GM12878 (cell line): ENCODE measurements at regions not wholly inside any gene's neighbourhood (a gene's known extent, or its start where the extent isn't known, plus 50 kb on each side); places are given as distances from the start of the nearest gene placed in this dataset.

Experiments used
- ATAC-seq: fragments of 200-7000 bp; cut with Tn5 transposase; 3 replicates; pipeline ENCODE4 v1.9.1; 2020; ENCODE audit warnings: mild to moderate bottlenecking, moderate library complexity
- BruUV-seq: library from RNA; stranded (reverse); fragments of 400-500 nt; replicated peaks from 2 replicates; lab custom pipeline; 2021; lab: Mats Ljungman, UMichigan
- CTCF ChIA-PET: fragments of 300-600 bp; sonication (Branson Sonifier 250); formaldehyde crosslinking; extraction: SDS; loops from one replicate; lab custom pipeline; 2021; ENCODE audit warnings: inconsistent platforms; lab: Yijun Ruan, JAX
- POLR2A ChIA-PET: fragments of 350-600 bp; formaldehyde crosslinking; extraction: SDS; loops from one replicate; lab custom pipeline; 2021; ENCODE audit warnings: inconsistent platforms; lab: Charles Lee
- RAD21 ChIA-PET: fragments of 300-600 bp; sonication (Branson Sonifier 250); formaldehyde crosslinking; loops from one replicate; lab custom pipeline; 2023; ENCODE audit warnings: antibody characterized with exemption; ENCODE audit not compliant: unreplicated experiment; lab: Charles Lee
- SMC1A ChIA-PET: fragments of 300-600 bp; sonication (Branson Sonifier 250); formaldehyde crosslinking; loops from one replicate; lab custom pipeline; 2023; ENCODE audit not compliant: unreplicated experiment, uncharacterized antibody; lab: Charles Lee
- DNase-seq: peaks from one replicate; pipeline ENCODE4 v3.0.0-alpha.2; 2011; ENCODE audit warnings: low read depth, low spot score
- FAIRE-seq: peaks from 3 replicates; lab custom pipeline; 2011; peaks lifted over from hg19 to GRCh38; lab: Jason Lieb, UNC
- H2AFZ ChIP-seq: 2 replicates; pipeline ENCODE4 v1.6.0; 2011; ENCODE audit warnings: low read depth, low read length, control low read depth; ENCODE audit not compliant: control insufficient read depth
- H3K27ac ChIP-seq: 2 replicates; pipeline ENCODE4 v1.5.1; 2011; ENCODE audit warnings: control low read depth; ENCODE audit not compliant: control insufficient read depth, insufficient read depth
- H3K27me3 ChIP-seq, 2 experiments: replicated peaks in 1 of 2; 2 replicates each; pipeline versions ENCODE4 v1.6.0 to v1.6.1; 2011; ENCODE audit warnings: low read length in 1 of 2; ENCODE audit not compliant: control insufficient read depth in 2 of 2, insufficient read depth in 2 of 2
- H3K36me3 ChIP-seq, 2 experiments: 2 replicates each; pipeline ENCODE4 v1.5.1; 2011; ENCODE audit warnings: low read length in 1 of 2; ENCODE audit not compliant: control insufficient read depth in 2 of 2, insufficient read depth in 2 of 2
- H3K4me1 ChIP-seq: 2 replicates; pipeline ENCODE4 v1.6.1; 2011; ENCODE audit warnings: mild to moderate bottlenecking, low read length, moderate library complexity, mixed read lengths; ENCODE audit not compliant: control insufficient read depth, insufficient read depth
- H3K4me2 ChIP-seq: 2 replicates; pipeline ENCODE4 v1.6.0; 2011; ENCODE audit warnings: control low read depth; ENCODE audit not compliant: control insufficient read depth, insufficient read depth
- H3K4me3 ChIP-seq: fragments of 200-600 bp; sonication (generic); 2 replicates; pipeline ENCODE4 v1.5.1; 2016
- H3K79me2 ChIP-seq: 2 replicates; pipeline ENCODE4 v1.6.0; 2011; ENCODE audit warnings: low read length; ENCODE audit not compliant: control insufficient read depth, insufficient read depth
- H3K9ac ChIP-seq: 2 replicates; pipeline ENCODE4 v1.8.0; 2011; ENCODE audit warnings: low read length, control low read depth, mixed read lengths; ENCODE audit not compliant: control insufficient read depth, insufficient read depth
- H3K9me3 ChIP-seq: replicated peaks from 3 replicates; pipeline ENCODE4 v1.5.1; 2011; ENCODE audit warnings: mild to moderate bottlenecking, low read length; ENCODE audit not compliant: control insufficient read depth, insufficient read depth
- H4K20me1 ChIP-seq: 2 replicates; pipeline ENCODE4 v1.6.0; 2011; ENCODE audit not compliant: control insufficient read depth, insufficient read depth
- CREB1 ChIP-seq: IDR thresholded peaks from 2 replicates; pipeline ENCODE4 v1.6.1; 2012; ENCODE audit warnings: low read depth, mild to moderate bottlenecking, inconsistent platforms
- MEF2A ChIP-seq: IDR thresholded peaks from 2 replicates; pipeline ENCODE4 v1.6.1; 2011; ENCODE audit warnings: low read depth, mild to moderate bottlenecking, low read length, moderate library complexity; ENCODE audit not compliant: insufficient read depth
- NR2C1 ChIP-seq: fragments of 450-650 bp; IDR thresholded peaks from 2 replicates; pipeline ENCODE4 v1.6.1; 2017; ENCODE audit warnings: antibody characterized with exemption, mild to moderate bottlenecking, moderate library complexity
- POLR2AphosphoS2 ChIP-seq: IDR thresholded peaks from 2 replicates; pipeline ENCODE4 v1.6.1; 2011; ENCODE audit warnings: low read depth, mild to moderate bottlenecking, low read length, improper control_type of control experiment, moderate library complexity
- POU2F2 ChIP-seq: IDR thresholded peaks from 3 replicates; pipeline ENCODE4 v1.6.1; 2011; ENCODE audit warnings: low read depth, mild to moderate bottlenecking, low read length, borderline replicate concordance
- SUZ12 ChIP-seq: fragments of 200-600 bp; sonication (generic); IDR thresholded peaks from one replicate; pipeline ENCODE4 v1.6.1; 2018; ENCODE audit warnings: antibody characterized with exemption, mild to moderate bottlenecking; ENCODE audit not compliant: unreplicated experiment
- TARDBP ChIP-seq: IDR thresholded peaks from 2 replicates; pipeline ENCODE4 v1.6.1; 2016; ENCODE audit warnings: borderline replicate concordance
- TCF12 ChIP-seq: IDR thresholded peaks from 2 replicates; pipeline ENCODE4 v1.6.1; 2011; ENCODE audit warnings: low read depth, mild to moderate bottlenecking, low read length
- YY1 ChIP-seq: IDR thresholded peaks from 2 replicates; pipeline ENCODE4 v1.6.1; 2011; ENCODE audit warnings: low read depth, mild to moderate bottlenecking, low read length
- ZNF217 ChIP-seq: fragments of 450-650 bp; IDR thresholded peaks from 2 replicates; pipeline ENCODE4 v1.6.1; 2017; ENCODE audit warnings: antibody characterized with exemption, mild to moderate bottlenecking
- ZNF24 ChIP-seq: fragments of 450-650 bp; IDR thresholded peaks from 2 replicates; pipeline ENCODE4 v1.6.1; 2017; ENCODE audit warnings: antibody characterized with exemption, mild to moderate bottlenecking
- WGBS: methylation state at CpG from one replicate; pipeline ENCODE4 v1.1.6; 2016; ENCODE audit warnings: low lambda C conversion rate; ENCODE audit not compliant: insufficient replicate concordance, insufficient coverage; ENCODE audit errors: missing lambda C conversion rate; 5-methylcytosine and 5-hydroxymethylcytosine counted together
- in situ Hi-C: fragments of 300-500 bp; cut with MboI; formaldehyde crosslinking; loops from 9 replicates; pipeline ENCODE4 v1.14.3; 2018; ENCODE audit warnings: mixed read lengths
- intact Hi-C: fragments of 100-400 bp; cut with micrococcal nuclease; formaldehyde crosslinking; loops from one replicate; pipeline ENCODE4 v1.14.2; 2022; ENCODE audit not compliant: unreplicated experiment
- TF ChIP-seq, protein P1 (sequence below): fragments of 450-650 bp; conservative IDR thresholded peaks from 2 replicates; pipeline ENCODE4 v1.6.1; 2017; ENCODE audit warnings: mild to moderate bottlenecking, moderate library complexity
- TF ChIP-seq, protein P2 (sequence below): fragments of 450-650 bp; IDR thresholded peaks from 2 replicates; pipeline ENCODE4 v1.6.1; 2014; ENCODE audit warnings: mild to moderate bottlenecking
- TF ChIP-seq, protein P3 (sequence below): IDR thresholded peaks from 2 replicates; pipeline ENCODE4 v1.6.1; 2012; ENCODE audit warnings: low read length, inconsistent platforms
- TF ChIP-seq, protein P4 (sequence below): fragments of 450-650 bp; IDR thresholded peaks from 2 replicates; pipeline ENCODE4 v1.6.1; 2017; ENCODE audit warnings: antibody characterized with exemption, mild to moderate bottlenecking, moderate library complexity
- TF ChIP-seq, protein P5 (sequence below): fragments of 450-650 bp; formaldehyde crosslinking; IDR thresholded peaks from 2 replicates; pipeline ENCODE4 v1.4.0; 2022; ENCODE audit warnings: mild to moderate bottlenecking, moderate library complexity

DNA sequence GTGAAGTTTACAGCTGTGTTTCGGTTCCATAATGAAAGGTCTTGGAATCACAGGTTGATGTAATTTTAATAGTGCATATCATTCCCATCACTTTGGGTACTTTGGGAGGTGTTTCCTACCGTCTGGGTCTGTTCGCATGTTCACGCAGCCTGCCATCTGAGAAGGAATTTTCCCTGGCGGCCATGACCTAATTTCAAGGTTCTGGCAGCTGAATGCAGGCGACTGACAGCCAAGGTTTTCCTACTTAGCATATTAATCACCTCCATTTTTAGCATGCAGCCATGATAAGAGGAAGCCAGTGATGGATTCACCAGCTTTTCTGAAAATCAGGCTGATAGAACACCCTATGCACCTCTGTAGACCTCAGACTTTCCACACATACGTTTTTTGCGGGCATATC lies 319.1 kb upstream of the TMEM229A start:
- SMC1A ChIA-PET, result interaction anchor here (0.7 to 1.0 kb wide), 2 partner anchors 11 to 147 kb away, joined by 3 read pairs; no protein-coding TSS in a partner anchor
- no peak for ATAC-seq
- POLR2A ChIA-PET, result no interaction called here
- RAD21 ChIA-PET, result no interaction called here
- Histone ChIP-seq H4K20me1 (no peaks in the 10 kb centered on the region), H3K27ac (no peak overlapping the region), H3K4me2 (no peak overlapping the region), H3K27me3 (no peaks in the 10 kb centered on the region), H3K4me3 (no peak overlapping the region), H3K79me2 (no peaks in the 10 kb centered on the region), H2AFZ (no peak overlapping the region), H3K9me3 (no peaks in the 10 kb centered on the region), H3K4me1 (no peaks in the 10 kb centered on the region), H3K9ac (no peak overlapping the region), H3K36me3 (no peaks in the 10 kb centered on the region)
- CTCF ChIA-PET, result no interaction called here
- no TSS peak for BruUV-seq
- no peak for FAIRE-seq
- intact Hi-C loops, result no loop called here
- no peak for DNase-seq
- 39% methylated on average over 8 of the region's 8 CpGs for WGBS
- in situ Hi-C loops, result no loop called here
- TF ChIP-seq, protein P1, sequence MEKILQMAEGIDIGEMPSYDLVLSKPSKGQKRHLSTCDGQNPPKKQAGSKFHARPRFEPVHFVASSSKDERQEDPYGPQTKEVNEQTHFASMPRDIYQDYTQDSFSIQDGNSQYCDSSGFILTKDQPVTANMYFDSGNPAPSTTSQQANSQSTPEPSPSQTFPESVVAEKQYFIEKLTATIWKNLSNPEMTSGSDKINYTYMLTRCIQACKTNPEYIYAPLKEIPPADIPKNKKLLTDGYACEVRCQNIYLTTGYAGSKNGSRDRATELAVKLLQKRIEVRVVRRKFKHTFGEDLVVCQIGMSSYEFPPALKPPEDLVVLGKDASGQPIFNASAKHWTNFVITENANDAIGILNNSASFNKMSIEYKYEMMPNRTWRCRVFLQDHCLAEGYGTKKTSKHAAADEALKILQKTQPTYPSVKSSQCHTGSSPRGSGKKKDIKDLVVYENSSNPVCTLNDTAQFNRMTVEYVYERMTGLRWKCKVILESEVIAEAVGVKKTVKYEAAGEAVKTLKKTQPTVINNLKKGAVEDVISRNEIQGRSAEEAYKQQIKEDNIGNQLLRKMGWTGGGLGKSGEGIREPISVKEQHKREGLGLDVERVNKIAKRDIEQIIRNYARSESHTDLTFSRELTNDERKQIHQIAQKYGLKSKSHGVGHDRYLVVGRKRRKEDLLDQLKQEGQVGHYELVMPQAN, result no peak
- TF ChIP-seq POU2F2, result no peak
- no peak for TF ChIP-seq CREB1
- no peak for TF ChIP-seq ZNF217
- TF ChIP-seq, protein P2, sequence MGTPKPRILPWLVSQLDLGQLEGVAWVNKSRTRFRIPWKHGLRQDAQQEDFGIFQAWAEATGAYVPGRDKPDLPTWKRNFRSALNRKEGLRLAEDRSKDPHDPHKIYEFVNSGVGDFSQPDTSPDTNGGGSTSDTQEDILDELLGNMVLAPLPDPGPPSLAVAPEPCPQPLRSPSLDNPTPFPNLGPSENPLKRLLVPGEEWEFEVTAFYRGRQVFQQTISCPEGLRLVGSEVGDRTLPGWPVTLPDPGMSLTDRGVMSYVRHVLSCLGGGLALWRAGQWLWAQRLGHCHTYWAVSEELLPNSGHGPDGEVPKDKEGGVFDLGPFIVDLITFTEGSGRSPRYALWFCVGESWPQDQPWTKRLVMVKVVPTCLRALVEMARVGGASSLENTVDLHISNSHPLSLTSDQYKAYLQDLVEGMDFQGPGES, result no peak
- TF ChIP-seq, protein P3, sequence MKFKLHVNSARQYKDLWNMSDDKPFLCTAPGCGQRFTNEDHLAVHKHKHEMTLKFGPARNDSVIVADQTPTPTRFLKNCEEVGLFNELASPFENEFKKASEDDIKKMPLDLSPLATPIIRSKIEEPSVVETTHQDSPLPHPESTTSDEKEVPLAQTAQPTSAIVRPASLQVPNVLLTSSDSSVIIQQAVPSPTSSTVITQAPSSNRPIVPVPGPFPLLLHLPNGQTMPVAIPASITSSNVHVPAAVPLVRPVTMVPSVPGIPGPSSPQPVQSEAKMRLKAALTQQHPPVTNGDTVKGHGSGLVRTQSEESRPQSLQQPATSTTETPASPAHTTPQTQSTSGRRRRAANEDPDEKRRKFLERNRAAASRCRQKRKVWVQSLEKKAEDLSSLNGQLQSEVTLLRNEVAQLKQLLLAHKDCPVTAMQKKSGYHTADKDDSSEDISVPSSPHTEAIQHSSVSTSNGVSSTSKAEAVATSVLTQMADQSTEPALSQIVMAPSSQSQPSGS, result no peak
- no peak for TF ChIP-seq ZNF24
- TF ChIP-seq MEF2A, result no peak
- TF ChIP-seq, protein P4, sequence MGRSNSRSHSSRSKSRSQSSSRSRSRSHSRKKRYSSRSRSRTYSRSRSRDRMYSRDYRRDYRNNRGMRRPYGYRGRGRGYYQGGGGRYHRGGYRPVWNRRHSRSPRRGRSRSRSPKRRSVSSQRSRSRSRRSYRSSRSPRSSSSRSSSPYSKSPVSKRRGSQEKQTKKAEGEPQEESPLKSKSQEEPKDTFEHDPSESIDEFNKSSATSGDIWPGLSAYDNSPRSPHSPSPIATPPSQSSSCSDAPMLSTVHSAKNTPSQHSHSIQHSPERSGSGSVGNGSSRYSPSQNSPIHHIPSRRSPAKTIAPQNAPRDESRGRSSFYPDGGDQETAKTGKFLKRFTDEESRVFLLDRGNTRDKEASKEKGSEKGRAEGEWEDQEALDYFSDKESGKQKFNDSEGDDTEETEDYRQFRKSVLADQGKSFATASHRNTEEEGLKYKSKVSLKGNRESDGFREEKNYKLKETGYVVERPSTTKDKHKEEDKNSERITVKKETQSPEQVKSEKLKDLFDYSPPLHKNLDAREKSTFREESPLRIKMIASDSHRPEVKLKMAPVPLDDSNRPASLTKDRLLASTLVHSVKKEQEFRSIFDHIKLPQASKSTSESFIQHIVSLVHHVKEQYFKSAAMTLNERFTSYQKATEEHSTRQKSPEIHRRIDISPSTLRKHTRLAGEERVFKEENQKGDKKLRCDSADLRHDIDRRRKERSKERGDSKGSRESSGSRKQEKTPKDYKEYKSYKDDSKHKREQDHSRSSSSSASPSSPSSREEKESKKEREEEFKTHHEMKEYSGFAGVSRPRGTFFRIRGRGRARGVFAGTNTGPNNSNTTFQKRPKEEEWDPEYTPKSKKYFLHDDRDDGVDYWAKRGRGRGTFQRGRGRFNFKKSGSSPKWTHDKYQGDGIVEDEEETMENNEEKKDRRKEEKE, result no peak
- no peak for TF ChIP-seq YY1
- TF ChIP-seq POLR2AphosphoS2, result no peak
- no peak for TF ChIP-seq NR2C1
- TF ChIP-seq, protein P5, sequence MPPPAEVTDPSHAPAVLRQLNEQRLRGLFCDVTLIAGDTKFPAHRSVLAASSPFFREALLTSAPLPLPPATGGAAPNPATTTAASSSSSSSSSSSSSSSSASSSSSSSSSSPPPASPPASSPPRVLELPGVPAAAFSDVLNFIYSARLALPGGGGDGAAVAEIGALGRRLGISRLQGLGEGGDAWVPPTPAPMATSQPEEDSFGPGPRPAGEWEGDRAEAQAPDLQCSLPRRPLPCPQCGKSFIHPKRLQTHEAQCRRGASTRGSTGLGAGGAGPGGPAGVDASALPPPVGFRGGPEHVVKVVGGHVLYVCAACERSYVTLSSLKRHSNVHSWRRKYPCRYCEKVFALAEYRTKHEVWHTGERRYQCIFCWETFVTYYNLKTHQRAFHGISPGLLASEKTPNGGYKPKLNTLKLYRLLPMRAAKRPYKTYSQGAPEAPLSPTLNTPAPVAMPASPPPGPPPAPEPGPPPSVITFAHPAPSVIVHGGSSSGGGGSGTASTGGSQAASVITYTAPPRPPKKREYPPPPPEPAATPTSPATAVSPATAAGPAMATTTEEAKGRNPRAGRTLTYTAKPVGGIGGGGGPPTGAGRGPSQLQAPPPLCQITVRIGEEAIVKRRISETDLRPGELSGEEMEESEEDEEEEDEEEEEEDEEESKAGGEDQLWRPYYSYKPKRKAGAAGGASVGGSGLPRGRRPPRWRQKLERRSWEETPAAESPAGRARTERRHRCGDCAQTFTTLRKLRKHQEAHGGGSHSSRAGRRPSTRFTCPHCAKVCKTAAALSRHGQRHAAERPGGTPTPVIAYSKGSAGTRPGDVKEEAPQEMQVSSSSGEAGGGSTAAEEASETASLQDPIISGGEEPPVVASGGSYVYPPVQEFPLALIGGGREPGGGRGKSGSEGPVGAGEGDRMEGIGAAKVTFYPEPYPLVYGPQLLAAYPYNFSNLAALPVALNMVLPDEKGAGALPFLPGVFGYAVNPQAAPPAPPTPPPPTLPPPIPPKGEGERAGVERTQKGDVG (CRISPR knock-in tag), result no peak
- no peak for TF ChIP-seq TCF12
- TF ChIP-seq TARDBP, result no peak
- no peak for TF ChIP-seq SUZ12
